GM12892 (cell line): ENCODE measurements at regions not wholly inside any gene's neighbourhood (a gene's known extent, or its start where the extent isn't known, plus 50 kb on each side); places are given as distances from the start of the nearest gene placed in this dataset.

ENCODE experiments used
- POLR2A ChIP-seq: IDR thresholded peaks from 2 replicates; pipeline ENCODE4 v1.6.1; 2011; ENCODE audit warnings: low read depth, low read length, control low read depth
- POLR2AphosphoS5 ChIP-seq: IDR thresholded peaks from 2 replicates; pipeline ENCODE4 v1.6.1; 2011; ENCODE audit warnings: low read depth, low read length, control low read depth

GRCh38 chr5:57680686-57681085 is 198.1 kb upstream of the ACTBL2 start:
- TF ChIP-seq POLR2AphosphoS5 (no peak), POLR2A (no peak)
